KOPT-K1 (cell line): ENCODE measurements at regions not wholly inside any gene's neighbourhood (a gene's known extent, or its start where the extent isn't known, plus 50 kb on each side); places are given as distances from the start of the nearest gene placed in this dataset.

Experiments used
- H3K27ac ChIP-seq: fragments of 200-600 bp; sonication (generic); 2 replicates; pipeline ENCODE4 v1.5.1; 2016; ENCODE audit warnings: antibody characterized with exemption, mild to moderate bottlenecking, low read depth, low read length; ENCODE audit not compliant: poor library complexity, severe bottlenecking
- H3K36me3 ChIP-seq: fragments of 200-600 bp; sonication (generic); 2 replicates; pipeline ENCODE4 v1.5.1; 2017; ENCODE audit warnings: antibody characterized with exemption, mild to moderate bottlenecking, low read length, moderate library complexity; ENCODE audit not compliant: insufficient read depth
- H3K9me3 ChIP-seq: fragments of 200-600 bp; sonication (generic); 2 replicates; pipeline ENCODE4 v1.5.1; 2017; ENCODE audit warnings: antibody characterized with exemption, low read length, mild to moderate bottlenecking; ENCODE audit not compliant: insufficient read depth, poor library complexity, severe bottlenecking

GRCh38 chr9:89996773-89997172 lies 392.0 kb downstream of the GADD45G start:
- Histone ChIP-seq H3K27ac (no peak overlapping the region), H3K9me3 (no peaks in the 10 kb centered on the region), H3K36me3 (no peaks in the 10 kb centered on the region)

- H3K27ac ChIP-seq: no peak overlapping the region
- no peaks in the 10 kb centered on the region for H3K9me3 ChIP-seq
- H3K36me3 ChIP-seq: no peaks in the 10 kb centered on the region
Measured at GRCh38 chr9:89998633-89999032, 393.8 kb downstream of the GADD45G start.

GRCh38 chr9:89999176-89999533 lies 394.3 kb downstream of the GADD45G start:
- Histone ChIP-seq H3K27ac (no peak overlapping the region), H3K36me3 (no peaks in the 10 kb centered on the region), H3K9me3 (no peaks in the 10 kb centered on the region)

- H3K36me3 ChIP-seq: no peaks in the 10 kb centered on the region
- no peak overlapping the region for H3K27ac ChIP-seq
- no peaks in the 10 kb centered on the region for H3K9me3 ChIP-seq
Measured at GRCh38 chr9:89999534-90000370, 394.9 kb downstream of the GADD45G start.

- no peak overlapping the region for H3K27ac ChIP-seq
- no peaks in the 10 kb centered on the region for H3K36me3 ChIP-seq
- H3K9me3 ChIP-seq: peaks cover 6% of the 10 kb centered on the region
Measured at GRCh38 chr9:90000925-90001324, 396.1 kb downstream of the GADD45G start.

- no peak overlapping the region for H3K27ac ChIP-seq
Measured at GRCh38 chr9:90001747-90002146, 396.9 kb downstream of the GADD45G start.

GRCh38 chr9:90002397-90003271 lies 397.8 kb downstream of the GADD45G start:
- H3K27ac ChIP-seq: no peak overlapping the region
- H3K9me3 ChIP-seq: peaks cover 6% of the 10 kb centered on the region
- H3K36me3 ChIP-seq: no peaks in the 10 kb centered on the region

More at GRCh38 chr9:90001747-90002146, 396.9 kb downstream of the GADD45G start:
- H3K36me3 ChIP-seq: no peaks in the 10 kb centered on the region
- H3K9me3 ChIP-seq: peaks cover 6% of the 10 kb centered on the region

- H3K27ac ChIP-seq: no peak overlapping the region
- peaks cover 6% of the 10 kb centered on the region for H3K9me3 ChIP-seq
- no peaks in the 10 kb centered on the region for H3K36me3 ChIP-seq
Measured at GRCh38 chr9:90005388-90005787, 400.6 kb downstream of the GADD45G start.

- no peak overlapping the region for H3K27ac ChIP-seq
- peaks cover 6% of the 10 kb centered on the region for H3K9me3 ChIP-seq
- H3K36me3 ChIP-seq: no peaks in the 10 kb centered on the region
Measured at GRCh38 chr9:90007516-90008440, 403.0 kb downstream of the GADD45G start.

GRCh38 chr9:90009447-90009846 lies 404.6 kb downstream of the GADD45G start:
- no peaks in the 10 kb centered on the region for H3K36me3 ChIP-seq
- H3K27ac ChIP-seq: no peak overlapping the region
- H3K9me3 ChIP-seq: peaks cover 6% of the 10 kb centered on the region

- no peaks in the 10 kb centered on the region for H3K9me3 ChIP-seq
- H3K27ac ChIP-seq: no peak overlapping the region
- H3K36me3 ChIP-seq: no peaks in the 10 kb centered on the region
Measured at GRCh38 chr9:90010793-90011192, 406.0 kb downstream of the GADD45G start.

- Histone ChIP-seq H3K27ac (no peak overlapping the region), H3K36me3 (no peaks in the 10 kb centered on the region), H3K9me3 (no peaks in the 10 kb centered on the region)
Measured at GRCh38 chr9:90012949-90013348, 408.1 kb downstream of the GADD45G start.

GRCh38 chr9:90013778-90014177 lies 409.0 kb downstream of the GADD45G start:
- Histone ChIP-seq H3K27ac (no peak overlapping the region), H3K9me3 (no peaks in the 10 kb centered on the region), H3K36me3 (no peaks in the 10 kb centered on the region)

GRCh38 chr9:90014421-90014820 lies 409.6 kb downstream of the GADD45G start:
- no peaks in the 10 kb centered on the region for H3K9me3 ChIP-seq
- no peaks in the 10 kb centered on the region for H3K36me3 ChIP-seq
- no peak overlapping the region for H3K27ac ChIP-seq

- Histone ChIP-seq H3K36me3 (no peaks in the 10 kb centered on the region), H3K9me3 (no peaks in the 10 kb centered on the region), H3K27ac (no peak overlapping the region)
Measured at GRCh38 chr9:90016272-90016671, 411.5 kb downstream of the GADD45G start.
